ENCODE measurements at regions not wholly inside any gene's neighbourhood (a gene's known extent, or its start where the extent isn't known, plus 50 kb on each side); places are given as distances from the start of the nearest gene placed in this dataset.

DNA sequence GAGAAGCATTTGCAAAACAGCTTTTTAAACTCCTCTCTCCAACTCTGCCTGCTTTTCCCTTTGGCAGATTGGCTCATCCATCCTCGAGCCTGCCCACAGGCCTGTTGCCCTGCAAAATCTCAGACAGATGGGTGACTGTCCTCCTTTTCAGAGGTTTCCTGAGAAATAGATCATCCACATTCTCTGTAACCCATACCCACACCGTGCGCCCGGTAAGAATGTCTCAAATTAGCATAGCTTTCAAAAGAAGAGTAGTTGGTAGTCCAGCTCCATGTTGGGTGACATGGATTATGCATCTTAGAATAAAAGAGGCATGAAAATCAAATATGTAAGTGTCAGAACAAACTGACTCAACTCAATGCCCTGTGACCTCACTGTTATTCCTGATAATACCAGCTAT lies 457.9 kb downstream of the TSN start:
- DNase-seq (ENCODE audit: low spot score in 2 of 2) (no peak), ATAC-seq (no peak)
- H3K36me3 Mint-ChIP-seq: no peaks in the 10 kb centered on the region
- no peak overlapping the region for H3K27ac Mint-ChIP-seq
- H3K9me3 Mint-ChIP-seq: no peaks in the 10 kb centered on the region

DNA sequence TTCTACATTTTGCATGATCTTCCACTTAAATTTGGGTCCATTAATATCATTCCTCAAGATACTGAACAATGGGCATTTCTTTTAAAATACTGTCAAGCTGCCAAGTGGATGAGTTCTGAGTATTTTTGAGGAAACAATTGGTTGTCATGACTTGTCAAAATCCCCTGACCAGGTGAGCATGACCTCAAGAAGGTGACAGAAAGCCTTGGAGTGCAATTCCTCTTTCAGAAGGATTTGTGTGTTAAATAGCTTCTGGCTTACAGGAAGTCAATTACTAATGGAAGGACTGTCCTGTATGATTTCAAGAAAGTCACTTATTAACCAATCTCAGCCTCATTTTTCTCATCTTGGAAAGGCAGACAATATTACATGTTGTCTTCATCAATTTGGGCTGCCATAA lies 460.6 kb downstream of the TSN start:
- Mint-ChIP-seq H3K36me3 (no peaks in the 10 kb centered on the region), H3K27ac (no peak overlapping the region), H3K9me3 (no peaks in the 10 kb centered on the region)
- DNase-seq (ENCODE audit: low spot score in 2 of 2) (no peak), ATAC-seq (no peak)

DNA sequence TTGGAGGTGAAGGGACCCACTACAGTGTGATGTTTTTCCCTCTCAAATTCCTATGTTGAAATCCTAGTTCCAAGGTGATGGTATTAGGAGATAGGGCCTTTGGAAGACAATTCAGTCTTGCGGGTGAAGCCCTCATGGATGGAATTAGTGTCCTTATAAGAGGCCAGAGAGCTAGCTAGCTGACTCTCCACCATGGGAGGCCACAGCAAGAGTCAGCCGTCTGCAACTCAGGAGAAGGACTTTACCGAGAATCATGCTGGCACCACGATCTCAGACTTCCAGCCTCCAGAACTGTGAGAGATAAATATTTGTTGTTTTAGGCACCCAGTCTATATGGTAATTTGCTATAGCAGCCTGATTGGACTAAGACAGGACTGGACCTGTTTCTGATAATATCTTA lies 461.4 kb downstream of the TSN start:
- no peaks in the 10 kb centered on the region for H3K36me3 Mint-ChIP-seq
- no peaks in the 10 kb centered on the region for H3K9me3 Mint-ChIP-seq
- no peak overlapping the region for H3K27ac Mint-ChIP-seq
- DNase-seq (ENCODE audit: low spot score in 2 of 2) (no peak), ATAC-seq (no peak)

DNA sequence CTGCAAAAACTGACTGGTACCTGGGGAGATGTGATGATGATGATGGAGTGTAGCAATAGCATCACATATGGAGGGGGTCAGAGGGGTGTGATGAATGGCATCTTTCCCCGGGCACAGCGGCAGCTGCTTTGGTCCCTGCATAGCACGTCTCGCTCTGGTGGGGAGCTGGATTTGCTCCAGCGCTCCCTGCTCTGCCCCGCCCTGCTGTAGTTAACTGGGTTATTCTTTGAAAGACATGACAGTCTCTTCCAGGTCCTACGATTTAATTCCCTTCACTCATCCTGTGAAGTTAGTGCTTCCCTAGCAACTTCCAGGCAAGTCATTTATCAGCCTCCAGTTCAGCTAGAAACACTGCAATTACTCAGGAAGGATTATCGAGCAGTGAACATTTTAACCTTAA lies 463.1 kb downstream of the TSN start:
- Mint-ChIP-seq H3K9me3 (no peaks in the 10 kb centered on the region), H3K27ac (no peak overlapping the region), H3K36me3 (no peaks in the 10 kb centered on the region)
- DNase-seq (ENCODE audit: low spot score in 2 of 2) (no peak), ATAC-seq (no peak)

DNA sequence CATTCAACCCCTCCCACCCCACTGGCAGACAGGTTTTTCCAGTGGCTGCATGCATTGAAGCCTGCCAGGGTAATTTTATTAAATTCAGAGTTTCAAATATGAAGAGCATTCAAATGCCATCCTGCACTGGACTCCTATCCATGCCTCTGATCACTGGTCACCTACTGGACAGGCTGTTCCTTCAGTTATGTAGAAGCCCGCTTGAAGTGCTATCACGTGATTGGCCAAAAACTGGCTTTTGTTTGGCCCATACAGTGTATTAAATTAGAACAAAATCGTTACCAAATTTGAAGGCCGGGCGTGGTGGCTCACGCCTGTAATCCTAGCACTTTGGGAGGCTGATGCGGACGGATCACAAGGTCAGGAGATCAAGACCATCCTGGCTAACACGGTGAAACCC lies 464.1 kb downstream of the TSN start:
- no peaks in the 10 kb centered on the region for H3K9me3 Mint-ChIP-seq
- H3K27ac Mint-ChIP-seq: no peak overlapping the region
- DNase-seq (ENCODE audit: low spot score in 2 of 2) (no peak), ATAC-seq (no peak)
- H3K36me3 Mint-ChIP-seq: no peaks in the 10 kb centered on the region

DNA sequence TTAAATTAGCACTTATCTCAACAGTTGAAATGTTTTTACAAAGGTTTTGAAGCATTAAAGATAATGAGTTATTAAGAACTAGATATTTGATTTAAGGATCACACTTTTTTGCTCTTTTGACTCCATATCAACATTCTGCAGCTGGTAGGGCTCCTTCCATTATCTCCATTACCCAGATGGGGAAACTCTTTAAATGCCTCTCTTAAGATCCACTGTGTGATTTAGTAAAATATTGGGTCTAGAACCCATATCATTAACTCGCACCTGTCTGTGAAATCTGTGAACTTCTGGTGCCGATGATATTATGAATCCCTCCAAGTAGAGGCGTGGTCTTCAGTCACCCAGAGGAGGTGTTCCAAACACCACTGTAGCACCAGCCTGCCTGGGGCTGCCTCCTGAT lies 466.2 kb downstream of the TSN start:
- Mint-ChIP-seq H3K9me3 (no peaks in the 10 kb centered on the region), H3K36me3 (no peaks in the 10 kb centered on the region), H3K27ac (no peak overlapping the region)
- ATAC-seq: no peak
- DNase-seq (ENCODE audit: low spot score in 2 of 2): no peak

DNA sequence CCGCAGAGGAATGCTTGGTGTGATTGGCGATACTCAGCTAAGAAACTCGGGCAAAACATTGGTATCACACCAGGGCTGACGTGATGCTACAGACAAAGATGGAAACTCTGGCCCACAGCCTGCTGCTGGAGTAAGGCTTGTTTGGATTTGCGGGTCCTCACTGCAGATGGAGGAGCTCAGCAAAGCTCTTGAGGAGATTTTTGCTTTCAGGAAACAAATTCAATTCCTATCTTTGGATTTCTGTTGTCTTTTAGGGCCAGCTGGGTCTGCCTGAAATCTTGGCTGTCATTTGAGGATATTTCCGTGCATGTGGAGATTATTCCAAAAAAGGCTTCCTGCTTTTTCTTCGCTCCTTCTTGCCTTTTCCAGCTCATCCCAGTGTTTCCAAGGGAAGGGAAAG lies 475.8 kb downstream of the TSN start:
- no peaks in the 10 kb centered on the region for H3K36me3 Mint-ChIP-seq
- H3K9me3 Mint-ChIP-seq: no peaks in the 10 kb centered on the region
- ATAC-seq (no peak), DNase-seq (ENCODE audit: low spot score in 2 of 2) (no peak)
- no peak overlapping the region for H3K27ac Mint-ChIP-seq

DNA sequence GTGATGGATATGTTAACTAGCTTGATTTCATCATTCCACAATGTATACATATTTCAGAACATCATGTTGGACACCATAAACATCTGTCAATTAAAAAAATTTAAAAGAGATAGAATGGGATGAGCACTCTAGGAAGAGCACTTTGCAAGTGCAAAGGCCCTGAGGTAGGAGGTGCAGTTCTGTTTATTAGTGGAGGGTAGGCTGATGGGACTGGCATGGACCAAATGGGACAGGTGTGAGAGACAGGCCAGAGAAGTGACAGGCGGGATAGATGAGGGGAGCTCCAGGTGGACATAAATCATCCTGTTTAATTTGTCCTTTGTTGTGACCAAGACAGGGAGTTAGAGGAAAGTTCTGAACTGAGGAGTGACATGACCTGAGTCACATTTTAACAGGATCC lies 477.9 kb downstream of the TSN start:
- DNase-seq (ENCODE audit: low spot score in 2 of 2) (no peak), ATAC-seq (no peak)
- Mint-ChIP-seq H3K36me3 (no peaks in the 10 kb centered on the region), H3K9me3 (no peaks in the 10 kb centered on the region), H3K27ac (no peak overlapping the region)

DNA sequence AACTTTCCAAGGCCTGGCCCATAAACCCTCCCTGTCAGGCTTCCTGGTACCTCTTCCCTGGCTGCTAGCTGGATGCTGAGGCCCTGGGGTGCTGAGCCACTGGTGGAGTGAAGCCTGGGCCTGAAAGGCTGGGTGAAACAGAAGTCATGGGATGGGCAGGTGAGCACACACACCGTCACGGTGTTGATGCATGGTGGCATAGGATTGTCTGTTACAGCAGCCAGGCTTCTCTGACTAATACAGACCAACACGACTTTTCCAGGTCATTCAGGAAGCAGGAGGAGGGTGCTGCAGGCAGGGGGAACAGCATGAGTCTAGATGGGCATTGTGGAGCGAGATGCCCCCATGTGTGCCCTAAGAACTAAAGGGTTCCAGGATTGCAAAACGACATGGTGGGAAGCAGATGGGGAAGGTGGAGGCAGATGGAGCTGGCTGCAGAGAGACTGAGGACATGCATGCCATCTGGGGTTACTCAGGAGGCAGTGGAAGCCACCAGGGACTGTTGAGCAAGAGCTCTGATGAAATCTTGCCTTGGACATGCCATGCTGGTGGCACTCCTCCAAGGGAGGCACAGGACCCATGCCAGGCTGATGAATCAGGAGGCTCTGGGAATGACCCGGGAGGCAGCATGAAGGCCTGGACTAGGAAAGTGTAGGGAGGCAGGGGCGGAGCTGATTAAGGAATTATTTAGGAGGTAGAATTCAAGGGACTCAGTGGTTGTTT lies 480.9 kb downstream of the TSN start:
- DNase-seq (ENCODE audit: low spot score in 2 of 2) (no peak), ATAC-seq (no peak)
- H3K36me3 Mint-ChIP-seq: no peaks in the 10 kb centered on the region
- H3K27ac Mint-ChIP-seq: no peak overlapping the region
- no peaks in the 10 kb centered on the region for H3K9me3 Mint-ChIP-seq

DNA sequence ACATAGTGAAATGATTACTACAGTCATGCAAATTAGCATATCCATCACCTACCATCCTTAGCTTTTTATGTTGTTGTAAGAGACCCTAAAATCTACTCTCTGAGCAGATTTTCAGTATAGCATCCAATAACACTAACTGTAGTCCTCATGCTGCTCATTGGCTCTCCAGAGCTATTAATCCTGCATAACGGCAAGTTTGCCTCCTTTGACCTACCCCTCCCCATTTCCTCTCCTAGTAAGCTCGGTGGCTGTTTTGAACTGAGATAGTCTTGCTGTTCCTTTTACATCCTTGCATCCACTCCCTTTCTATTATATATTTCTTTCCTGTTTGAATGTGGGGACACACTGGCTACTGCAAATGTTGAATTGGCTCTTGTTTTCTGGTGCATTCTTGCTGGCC lies 481.5 kb downstream of the TSN start:
- Mint-ChIP-seq H3K36me3 (no peaks in the 10 kb centered on the region), H3K9me3 (no peaks in the 10 kb centered on the region), H3K27ac (no peak overlapping the region)
- no peak for DNase-seq (ENCODE audit: low spot score in 2 of 2)
- no peak for ATAC-seq

DNA sequence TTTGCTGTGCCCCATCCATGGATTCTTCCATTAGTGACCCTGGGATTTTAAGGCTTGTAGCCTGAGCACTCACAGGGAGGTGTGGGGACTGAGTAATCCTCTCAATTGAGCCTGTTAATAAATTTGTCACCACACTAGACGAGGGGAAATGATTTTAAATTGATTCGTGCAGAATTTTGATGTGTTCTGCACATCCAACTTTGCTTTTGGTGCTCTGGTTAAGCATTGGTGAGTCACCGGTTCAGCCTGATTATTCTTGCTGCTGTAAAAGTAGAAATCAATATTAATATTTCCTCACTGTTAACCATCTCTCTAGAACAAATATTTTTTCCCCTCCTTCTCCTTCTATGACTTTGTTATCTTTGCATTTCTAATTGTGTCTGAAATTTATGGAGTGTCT lies 482.0 kb downstream of the TSN start:
- DNase-seq (ENCODE audit: low spot score in 2 of 2) (no peak), ATAC-seq (no peak)
- no peak overlapping the region for H3K27ac Mint-ChIP-seq
- no peaks in the 10 kb centered on the region for H3K9me3 Mint-ChIP-seq
- H3K36me3 Mint-ChIP-seq: no peaks in the 10 kb centered on the region

DNA sequence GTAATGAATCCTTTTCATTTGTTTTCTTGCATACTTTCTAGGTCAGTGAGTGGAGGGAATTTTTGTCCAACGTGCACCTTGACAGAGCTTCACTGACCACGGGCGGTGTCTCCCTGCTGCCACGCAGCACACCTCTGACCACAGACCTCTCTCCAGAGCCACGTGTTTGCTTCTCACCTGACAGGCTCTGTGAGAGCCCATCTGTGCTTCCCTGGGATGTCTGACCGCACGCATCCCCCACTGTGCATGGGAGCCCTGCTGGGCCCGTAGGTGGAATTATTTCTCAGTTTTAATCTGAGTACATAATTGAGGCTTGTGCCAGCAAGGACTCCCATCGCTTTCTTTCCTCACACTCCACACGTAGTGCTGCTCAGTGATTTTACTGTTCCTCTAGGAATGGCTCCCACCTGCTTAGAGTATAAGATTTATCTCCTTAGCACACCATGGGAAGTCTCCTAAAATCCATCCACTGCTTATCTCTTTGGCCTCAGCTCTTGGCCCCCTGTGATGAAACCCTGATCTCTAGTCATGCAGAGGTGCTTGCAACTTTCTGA lies 482.6 kb downstream of the TSN start:
- H3K9me3 Mint-ChIP-seq: no peaks in the 10 kb centered on the region
- DNase-seq (ENCODE audit: low spot score in 2 of 2) (no peak), ATAC-seq (no peak)
- no peak overlapping the region for H3K27ac Mint-ChIP-seq
- no peaks in the 10 kb centered on the region for H3K36me3 Mint-ChIP-seq

DNA sequence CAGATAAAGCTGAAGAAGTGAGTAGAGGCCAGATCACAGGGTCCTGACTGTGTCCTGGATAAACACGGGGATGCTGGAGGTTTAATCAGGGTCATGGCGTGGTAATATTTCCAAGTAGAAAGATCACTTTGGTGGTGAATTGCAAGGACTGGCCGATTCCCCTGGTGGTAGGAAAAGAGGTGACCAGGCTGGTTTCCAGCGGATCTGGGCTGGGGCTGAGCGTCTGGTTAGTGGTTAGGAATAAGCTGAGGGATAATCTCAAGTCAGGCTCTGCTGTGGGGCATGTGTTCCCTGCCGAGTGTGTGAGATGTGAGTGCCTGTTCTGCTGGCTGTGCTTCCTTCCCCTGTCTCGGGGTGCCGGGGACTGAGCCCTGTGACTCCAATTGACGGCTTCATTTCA lies 484.0 kb downstream of the TSN start:
- DNase-seq (ENCODE audit: low spot score in 2 of 2): no peak
- Mint-ChIP-seq H3K9me3 (no peaks in the 10 kb centered on the region), H3K36me3 (no peaks in the 10 kb centered on the region), H3K27ac (no peak overlapping the region)
- ATAC-seq: no peak

DNA sequence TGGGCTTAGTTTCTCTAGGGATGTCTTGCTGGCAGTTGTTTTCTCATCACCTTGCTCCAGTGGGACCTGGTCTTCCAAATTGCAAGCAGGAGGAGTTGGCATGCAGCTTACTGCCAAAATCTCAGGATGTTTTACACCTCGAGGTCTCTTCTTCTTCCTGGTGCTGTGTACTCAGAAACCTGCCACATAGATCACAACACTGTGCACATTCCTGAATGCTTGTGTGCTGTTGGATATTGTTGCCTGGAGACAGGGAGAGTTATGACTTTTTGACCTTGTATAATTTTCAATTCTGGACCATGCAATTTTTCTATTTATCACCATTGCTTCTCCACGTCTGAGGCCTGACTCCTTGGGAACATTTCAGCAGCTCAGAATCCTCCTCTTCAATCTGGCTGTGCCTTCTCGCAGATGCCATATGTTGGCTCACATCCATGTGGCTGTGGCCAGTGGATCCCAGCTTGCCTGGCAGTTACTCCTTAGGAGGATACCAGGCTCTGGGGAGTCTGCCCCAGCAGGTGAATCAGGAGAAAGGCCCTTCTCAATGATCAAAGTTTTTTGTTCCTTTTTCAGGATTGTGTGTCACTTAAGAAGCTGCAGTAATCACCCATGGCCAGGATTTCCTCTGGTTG lies 489.3 kb downstream of the TSN start:
- Mint-ChIP-seq H3K36me3 (no peaks in the 10 kb centered on the region), H3K27ac (no peak overlapping the region)

DNA sequence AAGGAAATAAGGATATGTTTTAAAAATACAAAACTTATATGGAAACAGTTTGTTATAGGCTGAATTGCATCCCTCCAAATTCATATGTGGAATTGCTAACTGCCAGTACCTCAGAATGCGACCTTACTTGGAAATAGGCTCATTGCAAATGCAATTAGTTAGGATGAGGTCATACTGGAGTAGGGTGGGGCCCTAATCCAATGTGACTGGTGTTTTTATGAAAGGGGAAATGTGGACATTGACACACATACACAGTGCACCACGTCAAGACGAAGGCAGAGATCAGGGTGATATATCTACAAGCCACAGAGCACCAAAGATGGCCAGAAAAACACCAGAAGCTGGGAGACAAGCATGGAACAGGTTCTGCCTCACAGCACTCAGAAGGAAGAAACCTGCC lies 494.2 kb downstream of the TSN start:
- H3K36me3 Mint-ChIP-seq: no peaks in the 10 kb centered on the region
- ATAC-seq (no peak), DNase-seq (ENCODE audit: low spot score in 2 of 2) (no peak)
- no peak overlapping the region for H3K27ac Mint-ChIP-seq
- H3K9me3 Mint-ChIP-seq: no peaks in the 10 kb centered on the region

More for the DNA sequence above, 489.3 kb downstream of the TSN start:
- ATAC-seq (no peak), DNase-seq (ENCODE audit: low spot score in 2 of 2) (no peak)
- no peaks in the 10 kb centered on the region for H3K9me3 Mint-ChIP-seq

DNA sequence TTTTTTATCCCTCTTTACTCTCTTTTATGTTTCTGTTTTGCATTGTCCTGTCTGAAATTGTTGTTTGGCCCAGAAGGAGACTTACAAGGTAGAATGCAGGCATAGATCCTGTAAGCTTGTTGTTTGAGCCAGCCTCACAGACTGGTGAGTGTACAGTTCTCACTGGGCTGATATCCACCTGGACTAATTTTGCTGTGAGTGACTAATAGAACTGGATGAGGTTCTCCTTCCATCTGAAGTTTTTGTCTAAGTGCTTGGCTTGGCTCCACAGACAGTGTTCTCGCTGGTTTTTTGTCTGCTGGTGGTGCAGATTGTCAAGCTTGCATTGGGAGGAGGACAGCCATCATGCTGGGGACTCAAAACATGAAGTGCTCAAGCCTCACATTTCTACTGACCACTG lies 495.7 kb downstream of the TSN start:
- ATAC-seq (no peak), DNase-seq (ENCODE audit: low spot score in 2 of 2) (no peak)
- H3K36me3 Mint-ChIP-seq: no peaks in the 10 kb centered on the region
- H3K9me3 Mint-ChIP-seq: no peaks in the 10 kb centered on the region
- no peak overlapping the region for H3K27ac Mint-ChIP-seq

DNA sequence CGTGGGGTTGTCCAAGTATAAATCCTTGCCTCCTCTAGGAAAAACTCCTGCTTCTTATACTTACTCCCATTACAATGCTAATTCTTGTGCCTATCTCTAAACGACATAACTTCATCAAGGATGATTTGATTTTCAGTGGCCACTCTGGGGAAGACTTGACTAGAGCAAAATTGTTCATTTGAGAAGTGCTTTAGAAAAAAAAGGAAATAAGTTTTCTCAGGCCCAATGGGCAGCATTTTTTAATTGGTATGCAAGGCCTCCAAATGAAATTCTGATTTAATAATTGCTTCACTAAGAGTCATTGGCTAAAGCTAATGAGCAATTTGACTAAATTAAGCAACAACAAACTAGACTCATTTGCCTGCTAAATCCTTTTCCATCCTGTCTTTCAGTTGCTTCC lies 496.1 kb downstream of the TSN start:
- Mint-ChIP-seq H3K36me3 (no peaks in the 10 kb centered on the region), H3K27ac (no peak overlapping the region), H3K9me3 (no peaks in the 10 kb centered on the region)
- DNase-seq (ENCODE audit: low spot score in 2 of 2) (no peak), ATAC-seq (no peak)

DNA sequence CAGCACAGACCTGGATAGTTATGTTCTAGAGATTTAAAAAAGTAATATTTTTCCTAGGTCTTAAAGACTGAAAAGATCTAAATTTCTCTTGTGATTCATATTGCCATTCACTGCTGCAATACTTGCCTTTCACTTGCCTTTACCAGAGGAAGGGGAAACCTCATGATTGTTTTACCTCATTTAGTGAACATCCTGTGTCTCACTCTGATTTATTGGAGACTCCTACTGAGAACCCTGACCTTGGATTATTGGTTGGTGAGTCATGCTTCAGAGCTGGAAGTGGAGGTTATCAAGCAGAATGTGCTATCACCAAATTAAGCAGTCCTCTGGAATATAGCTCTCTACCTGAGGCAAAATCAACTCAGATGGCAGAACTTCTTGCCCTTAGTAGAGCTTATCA lies 500.5 kb downstream of the TSN start:
- H3K36me3 Mint-ChIP-seq: no peaks in the 10 kb centered on the region
- no peak for ATAC-seq
- H3K9me3 Mint-ChIP-seq: no peaks in the 10 kb centered on the region
- no peak for DNase-seq (ENCODE audit: low spot score in 2 of 2)
- no peak overlapping the region for H3K27ac Mint-ChIP-seq
